Tibial nerve (tissue), 4 donors: ENCODE measurements at regions not wholly inside any gene's neighbourhood (a gene's known extent, or its start where the extent isn't known, plus 50 kb on each side); places are given as distances from the start of the nearest gene placed in this dataset.

Experiments used
- CTCF ChIP-seq, 5 experiments: fragments of 200-600 bp in 3 of 5; fragments of 450-650 bp in 2 of 5; sonication (generic) in 3 of 5; IDR thresholded peaks; one replicate each; pipeline ENCODE4 v1.5.1; 2016 to 2019; ENCODE audit warnings: antibody characterized with exemption in 5 of 5, mild to moderate bottlenecking in 3 of 5, moderate library complexity in 2 of 5
- EP300 ChIP-seq, 2 donors: sonication (generic); formaldehyde crosslinking; IDR thresholded peaks; one replicate each; pipeline ENCODE4 v1.6.1; 2017; ENCODE audit warnings: antibody characterized with exemption in 2 of 2, mild to moderate bottlenecking in 1 of 2
- POLR2A ChIP-seq, 2 donors: fragments of 450-650 bp; IDR thresholded peaks; one replicate each; pipeline ENCODE4 v1.6.1; 2017; ENCODE audit warnings: antibody characterized with exemption in 2 of 2, mild to moderate bottlenecking in 2 of 2, moderate library complexity in 2 of 2

- TF ChIP-seq CTCF (IDR thresholded peaks at IDR 0.05) (no peak), POLR2A (IDR thresholded peaks at IDR 0.05) (no peak), EP300 (IDR thresholded peaks at IDR 0.05) (no peak)
Measured at GRCh38 chr2:228763379-228763981, 507.6 kb downstream of the PID1 start.
